ENCODE measurements at regions not wholly inside any gene's neighbourhood (a gene's known extent, or its start where the extent isn't known, plus 50 kb on each side); places are given as distances from the start of the nearest gene placed in this dataset.

GRCh38 chr6:150651808-150652470 lies 52.3 kb downstream of the PLEKHG1 start:
- DNase-seq (ENCODE audit: low spot score), result no peak

More at GRCh38 chr6:150651808-150652470, 52.3 kb downstream of the PLEKHG1 start:
- H3K4me3 Mint-ChIP-seq, result no peak overlapping the region
- ATAC-seq, result no peak
- H3K27me3 Mint-ChIP-seq (ENCODE audit: insufficient read depth, low read depth, poor library complexity), result peaks cover 2% of the 10 kb centered on the region
- Histone ChIP-seq H3K4me1 (ENCODE audit: insufficient read depth) (no peaks in the 10 kb centered on the region), H3K4me3 (no peak overlapping the region), H3K9me2 (ENCODE audit: insufficient read depth) (no peaks in the 10 kb centered on the region), H3K4me2 (no peak overlapping the region), H3K27me3 (ENCODE audit: insufficient read depth) (no peaks in the 10 kb centered on the region), H3K36me3 (ENCODE audit: insufficient read depth) (no peaks in the 10 kb centered on the region), H4K20me1 (replicated peaks; ENCODE audit: insufficient read depth) (no peaks in the 10 kb centered on the region), H3K27ac (ENCODE audit: low read depth) (no peak overlapping the region), H3K79me2 (replicated peaks; ENCODE audit: insufficient read depth) (no peaks in the 10 kb centered on the region), H2AFZ (no peak overlapping the region), H3F3A (replicated peaks; ENCODE audit: low read depth) (no peaks in the 10 kb centered on the region)
- H3K27ac Mint-ChIP-seq, result no peak overlapping the region
- H3K4me1 Mint-ChIP-seq, result no peaks in the 10 kb centered on the region
- no peaks in the 10 kb centered on the region for H3K9me3 Mint-ChIP-seq
- H3K36me3 Mint-ChIP-seq (ENCODE audit: low read depth), result no peaks in the 10 kb centered on the region; the same call in 2 of the 3 replicates
- TF ChIP-seq NANOG (IDR thresholded peaks at IDR 0.05; ENCODE audit: borderline replicate concordance) (no peak), CREB1 (CRISPR knock-in tag; IDR thresholded peaks at IDR 0.05; ENCODE audit: low read depth) (no peak), CTCF (conservative IDR thresholded peaks at IDR 0.05; ENCODE audit: low read depth in 2 of 2) (no peak), ETS1 (IDR thresholded peaks at IDR 0.05) (no peak), ZNF114 (CRISPR knock-in tag; IDR thresholded peaks at IDR 0.05) (no peak), ZNF462 (CRISPR knock-in tag; IDR thresholded peaks at IDR 0.05) (no peak), ZNF331 (CRISPR knock-in tag; IDR thresholded peaks at IDR 0.05; ENCODE audit: low read depth) (no peak), EZH2 (IDR thresholded peaks at IDR 0.05; ENCODE audit: low read depth, unreplicated experiment) (no peak), POLR2AphosphoS5 (IDR thresholded peaks at IDR 0.05; ENCODE audit: low read depth) (no peak), REST (IDR thresholded peaks at IDR 0.05; ENCODE audit: unreplicated experiment) (no peak), JUNB (IDR thresholded peaks at IDR 0.05; ENCODE audit: unreplicated experiment) (no peak), STAT1 (IDR thresholded peaks at IDR 0.05; ENCODE audit: unreplicated experiment) (no peak)
